ENCODE measurements at regions not wholly inside any gene's neighbourhood (a gene's known extent, or its start where the extent isn't known, plus 50 kb on each side); places are given as distances from the start of the nearest gene placed in this dataset.

DNA sequence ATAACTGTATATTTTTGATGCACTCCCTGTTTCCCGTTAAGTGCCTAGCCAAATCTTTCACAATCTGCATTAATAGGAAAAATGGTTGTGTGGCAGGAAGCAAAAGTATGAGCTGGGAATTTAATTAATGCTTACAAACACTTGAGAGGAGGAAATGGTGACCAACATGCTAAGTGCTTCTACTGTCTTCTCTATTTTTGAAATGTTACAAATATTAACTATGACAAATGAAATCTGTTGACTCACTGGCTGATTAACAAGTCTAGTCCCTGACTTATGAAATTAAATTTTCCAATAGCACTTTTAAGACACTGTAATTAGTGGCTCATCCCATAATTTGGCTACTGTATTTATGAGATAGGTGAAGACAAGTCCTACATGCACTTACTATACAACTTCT is 446.9 kb upstream of the DPPA4 start:
- no peaks in the 10 kb centered on the region for H3K9me3 Mint-ChIP-seq (ENCODE audit: unreplicated experiment)
- peaks cover 1% of the 10 kb centered on the region for H3K27me3 Mint-ChIP-seq (ENCODE audit: unreplicated experiment)
- peaks cover 2% of the 10 kb centered on the region for H3K36me3 Mint-ChIP-seq (ENCODE audit: unreplicated experiment)
- DNase-seq = no peak
- H3K4me1 Mint-ChIP-seq (ENCODE audit: low read depth, unreplicated experiment) = no peaks in the 10 kb centered on the region
- no peak overlapping the region for H3K4me3 Mint-ChIP-seq (ENCODE audit: unreplicated experiment)
- H3K27ac Mint-ChIP-seq (ENCODE audit: unreplicated experiment) = no peak overlapping the region
- TF ChIP-seq, protein P1, sequence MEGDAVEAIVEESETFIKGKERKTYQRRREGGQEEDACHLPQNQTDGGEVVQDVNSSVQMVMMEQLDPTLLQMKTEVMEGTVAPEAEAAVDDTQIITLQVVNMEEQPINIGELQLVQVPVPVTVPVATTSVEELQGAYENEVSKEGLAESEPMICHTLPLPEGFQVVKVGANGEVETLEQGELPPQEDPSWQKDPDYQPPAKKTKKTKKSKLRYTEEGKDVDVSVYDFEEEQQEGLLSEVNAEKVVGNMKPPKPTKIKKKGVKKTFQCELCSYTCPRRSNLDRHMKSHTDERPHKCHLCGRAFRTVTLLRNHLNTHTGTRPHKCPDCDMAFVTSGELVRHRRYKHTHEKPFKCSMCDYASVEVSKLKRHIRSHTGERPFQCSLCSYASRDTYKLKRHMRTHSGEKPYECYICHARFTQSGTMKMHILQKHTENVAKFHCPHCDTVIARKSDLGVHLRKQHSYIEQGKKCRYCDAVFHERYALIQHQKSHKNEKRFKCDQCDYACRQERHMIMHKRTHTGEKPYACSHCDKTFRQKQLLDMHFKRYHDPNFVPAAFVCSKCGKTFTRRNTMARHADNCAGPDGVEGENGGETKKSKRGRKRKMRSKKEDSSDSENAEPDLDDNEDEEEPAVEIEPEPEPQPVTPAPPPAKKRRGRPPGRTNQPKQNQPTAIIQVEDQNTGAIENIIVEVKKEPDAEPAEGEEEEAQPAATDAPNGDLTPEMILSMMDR (IDR thresholded peaks at IDR 0.05; ENCODE audit: partially characterized antibody, unreplicated experiment) = no peak

DNA sequence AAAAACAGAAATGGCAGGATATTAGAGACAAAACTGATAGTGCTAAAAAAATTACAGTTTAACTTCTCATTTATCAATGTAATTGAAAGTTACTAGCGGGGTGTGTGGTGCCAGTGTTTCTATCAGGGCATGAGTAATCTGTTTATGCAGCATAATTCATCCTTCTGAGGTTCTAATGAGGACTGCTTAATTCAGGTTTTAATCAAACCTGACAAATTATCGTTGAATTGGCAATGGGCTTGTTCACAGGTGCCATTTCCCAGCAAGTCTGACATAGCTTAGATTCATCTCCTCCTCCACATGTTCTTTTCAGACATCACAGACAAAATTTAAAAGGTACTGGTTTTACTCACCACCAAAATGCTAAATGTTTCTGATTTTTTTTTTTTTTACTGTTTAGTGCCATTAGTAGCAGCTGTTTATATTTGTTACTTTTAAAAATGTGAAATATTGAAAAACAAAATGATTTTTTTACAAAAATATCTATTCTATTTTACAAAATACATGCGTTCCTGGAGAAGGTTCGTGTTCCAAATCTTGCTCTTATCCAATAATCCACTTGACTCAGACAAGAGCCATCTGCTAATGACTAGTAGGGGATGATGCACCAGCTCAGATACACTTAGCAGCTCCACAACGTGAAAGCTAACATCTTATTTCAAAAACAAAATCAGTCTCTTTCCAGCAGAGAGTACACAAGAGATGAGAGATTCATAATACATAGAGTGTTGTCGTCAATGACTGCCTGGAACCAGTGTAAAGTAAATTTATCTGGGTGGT is 447.7 kb upstream of the DPPA4 start:
- TF ChIP-seq, protein P1 (IDR thresholded peaks at IDR 0.05; ENCODE audit: partially characterized antibody, unreplicated experiment) = no peak
- H3K27me3 Mint-ChIP-seq (ENCODE audit: unreplicated experiment) = peaks cover 1% of the 10 kb centered on the region
- no peaks in the 10 kb centered on the region for H3K9me3 Mint-ChIP-seq (ENCODE audit: unreplicated experiment)
- no peak overlapping the region for H3K27ac Mint-ChIP-seq (ENCODE audit: unreplicated experiment)
- no peak overlapping the region for H3K4me3 Mint-ChIP-seq (ENCODE audit: unreplicated experiment)
- H3K36me3 Mint-ChIP-seq (ENCODE audit: unreplicated experiment) = no peaks in the 10 kb centered on the region
- no peaks in the 10 kb centered on the region for H3K4me1 Mint-ChIP-seq (ENCODE audit: low read depth, unreplicated experiment)
- DNase-seq = no peak

DNA sequence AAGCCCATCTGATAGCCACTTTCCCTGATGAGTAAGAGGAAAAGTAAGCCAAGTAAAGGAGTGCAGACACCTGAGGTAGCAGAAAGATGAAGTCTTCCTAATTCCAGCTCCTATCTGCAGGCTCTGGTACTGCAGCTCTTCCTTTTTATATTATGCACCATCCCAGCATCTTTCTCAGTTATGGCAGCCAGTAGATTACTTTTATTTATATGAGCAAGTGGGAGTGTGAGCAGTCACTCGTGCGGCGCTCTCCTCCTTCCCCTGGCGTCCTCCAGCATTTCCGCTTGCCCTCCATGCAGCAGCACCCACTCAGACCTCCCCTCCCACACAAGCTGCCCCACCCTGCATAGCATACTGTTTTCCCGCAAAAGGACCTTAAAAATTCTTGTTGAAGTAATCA is 465.9 kb upstream of the DPPA4 start:
- H3K4me1 Mint-ChIP-seq (ENCODE audit: low read depth, unreplicated experiment) = no peaks in the 10 kb centered on the region
- TF ChIP-seq, protein P1 (IDR thresholded peaks at IDR 0.05; ENCODE audit: partially characterized antibody, unreplicated experiment) = peak; percentile 80
- H3K27ac Mint-ChIP-seq (ENCODE audit: unreplicated experiment) = no peak overlapping the region
- H3K4me3 Mint-ChIP-seq (ENCODE audit: unreplicated experiment) = no peak overlapping the region
- no peaks in the 10 kb centered on the region for H3K9me3 Mint-ChIP-seq (ENCODE audit: unreplicated experiment)
- DNase-seq = no peak
- H3K27me3 Mint-ChIP-seq (ENCODE audit: unreplicated experiment) = peaks cover 2% of the 10 kb centered on the region
- no peaks in the 10 kb centered on the region for H3K36me3 Mint-ChIP-seq (ENCODE audit: unreplicated experiment)

DNA sequence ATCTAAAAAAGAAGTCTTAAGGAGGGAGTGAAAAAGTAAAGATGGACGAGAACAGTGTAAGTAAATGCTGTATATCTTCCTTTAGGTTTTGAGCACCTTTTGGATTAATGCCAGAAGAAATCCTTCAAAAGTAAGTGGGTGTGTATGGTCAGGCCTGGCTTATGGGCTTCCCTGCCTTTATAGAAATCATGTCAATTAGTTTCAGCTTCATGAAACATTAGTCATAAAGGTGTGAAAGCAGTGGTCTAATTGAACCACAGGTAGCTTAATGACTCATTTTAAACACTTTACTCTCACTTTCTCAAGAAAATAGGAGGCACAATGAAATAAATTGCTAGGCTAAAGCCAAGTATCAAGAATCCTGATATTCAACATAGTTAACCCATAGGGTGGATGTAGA is 467.4 kb upstream of the DPPA4 start:
- Mint-ChIP-seq H3K9me3 (ENCODE audit: unreplicated experiment) (no peaks in the 10 kb centered on the region), H3K27me3 (ENCODE audit: unreplicated experiment) (peaks cover 2% of the 10 kb centered on the region), H3K4me3 (ENCODE audit: unreplicated experiment) (no peak overlapping the region), H3K27ac (ENCODE audit: unreplicated experiment) (no peak overlapping the region), H3K4me1 (ENCODE audit: low read depth, unreplicated experiment) (no peaks in the 10 kb centered on the region), H3K36me3 (ENCODE audit: unreplicated experiment) (no peaks in the 10 kb centered on the region)
- no peak for DNase-seq
- TF ChIP-seq, protein P1 (IDR thresholded peaks at IDR 0.05; ENCODE audit: partially characterized antibody, unreplicated experiment) = no peak

DNA sequence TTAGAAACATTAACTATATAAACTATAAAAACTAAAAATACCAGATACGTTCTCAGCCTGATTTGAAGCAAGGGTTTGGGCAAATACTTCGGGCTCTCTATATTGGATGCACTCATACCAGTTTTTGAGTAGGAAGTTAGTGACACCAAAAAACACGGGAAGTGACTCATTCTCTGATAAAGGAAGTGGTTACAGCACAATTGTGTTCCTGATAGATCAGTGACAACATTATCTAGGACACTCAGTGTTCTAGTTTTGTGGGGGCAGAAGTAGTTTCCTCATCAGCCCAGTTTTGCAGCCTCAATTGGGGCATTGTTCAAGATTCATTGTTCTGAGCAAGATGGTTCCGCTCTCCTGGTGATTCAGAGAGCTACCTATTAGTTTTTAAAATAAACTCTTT is 469.6 kb upstream of the DPPA4 start:
- H3K4me1 Mint-ChIP-seq (ENCODE audit: low read depth, unreplicated experiment) = no peaks in the 10 kb centered on the region
- TF ChIP-seq, protein P1 (IDR thresholded peaks at IDR 0.05; ENCODE audit: partially characterized antibody, unreplicated experiment) = no peak
- no peak overlapping the region for H3K4me3 Mint-ChIP-seq (ENCODE audit: unreplicated experiment)
- H3K27me3 Mint-ChIP-seq (ENCODE audit: unreplicated experiment) = peaks cover 2% of the 10 kb centered on the region
- H3K36me3 Mint-ChIP-seq (ENCODE audit: unreplicated experiment) = no peaks in the 10 kb centered on the region
- DNase-seq = no peak
- no peaks in the 10 kb centered on the region for H3K9me3 Mint-ChIP-seq (ENCODE audit: unreplicated experiment)
- no peak overlapping the region for H3K27ac Mint-ChIP-seq (ENCODE audit: unreplicated experiment)
